Astrocyte (in vitro differentiated cells and primary cell): ENCODE measurements at regions not wholly inside any gene's neighbourhood (a gene's known extent, or its start where the extent isn't known, plus 50 kb on each side); places are given as distances from the start of the nearest gene placed in this dataset.

Experiments
- EZH2 ChIP-seq: IDR thresholded peaks from 2 replicates; pipeline ENCODE4 v1.6.1; 2012; ENCODE audit warnings: mild to moderate bottlenecking, low read length, inconsistent platforms; ENCODE audit not compliant: insufficient read depth
- TF ChIP-seq, protein P1 (sequence below): IDR thresholded peaks from 2 replicates; pipeline ENCODE4 v1.5.1; 2011; ENCODE audit warnings: low read depth, mild to moderate bottlenecking, inconsistent platforms, low read length, moderate library complexity; ENCODE audit not compliant: insufficient read depth

DNA sequence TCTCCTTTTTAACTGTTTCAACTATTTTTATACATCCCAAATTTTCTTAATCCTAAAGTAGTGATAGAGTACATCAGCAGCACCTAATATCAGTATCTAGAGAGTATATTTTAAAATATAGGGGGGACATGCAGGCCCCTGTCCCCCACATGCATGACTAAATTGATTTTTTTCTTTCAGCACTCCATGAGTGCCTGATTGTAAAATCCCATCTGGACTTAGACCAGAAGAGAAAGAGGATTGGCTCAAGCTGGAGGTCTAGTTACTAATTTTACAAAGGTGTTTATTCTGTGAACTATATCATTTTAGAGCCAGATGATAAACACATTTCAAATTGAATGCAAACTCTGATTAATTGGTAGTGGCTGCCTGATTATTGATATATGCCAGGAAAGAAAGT is 1533.9 kb upstream of the PABPC4L start:
- TF ChIP-seq, protein P1, sequence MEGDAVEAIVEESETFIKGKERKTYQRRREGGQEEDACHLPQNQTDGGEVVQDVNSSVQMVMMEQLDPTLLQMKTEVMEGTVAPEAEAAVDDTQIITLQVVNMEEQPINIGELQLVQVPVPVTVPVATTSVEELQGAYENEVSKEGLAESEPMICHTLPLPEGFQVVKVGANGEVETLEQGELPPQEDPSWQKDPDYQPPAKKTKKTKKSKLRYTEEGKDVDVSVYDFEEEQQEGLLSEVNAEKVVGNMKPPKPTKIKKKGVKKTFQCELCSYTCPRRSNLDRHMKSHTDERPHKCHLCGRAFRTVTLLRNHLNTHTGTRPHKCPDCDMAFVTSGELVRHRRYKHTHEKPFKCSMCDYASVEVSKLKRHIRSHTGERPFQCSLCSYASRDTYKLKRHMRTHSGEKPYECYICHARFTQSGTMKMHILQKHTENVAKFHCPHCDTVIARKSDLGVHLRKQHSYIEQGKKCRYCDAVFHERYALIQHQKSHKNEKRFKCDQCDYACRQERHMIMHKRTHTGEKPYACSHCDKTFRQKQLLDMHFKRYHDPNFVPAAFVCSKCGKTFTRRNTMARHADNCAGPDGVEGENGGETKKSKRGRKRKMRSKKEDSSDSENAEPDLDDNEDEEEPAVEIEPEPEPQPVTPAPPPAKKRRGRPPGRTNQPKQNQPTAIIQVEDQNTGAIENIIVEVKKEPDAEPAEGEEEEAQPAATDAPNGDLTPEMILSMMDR = no peak
- no peak for TF ChIP-seq EZH2
